Ammon's horn (tissue), 1 donor: ENCODE measurements at regions not wholly inside any gene's neighbourhood (a gene's known extent, or its start where the extent isn't known, plus 50 kb on each side); places are given as distances from the start of the nearest gene placed in this dataset.
"Not testable (repeated sequence)": the region's sequence is repeated elsewhere in the genome, so short reads cannot be mapped to it uniquely, and the experiment has no call there.

Experiments
- DNase-seq: peaks from one replicate; pipeline ENCODE4 v3.0.0-alpha.2; 2016; ENCODE audit warnings: low spot score

DNA sequence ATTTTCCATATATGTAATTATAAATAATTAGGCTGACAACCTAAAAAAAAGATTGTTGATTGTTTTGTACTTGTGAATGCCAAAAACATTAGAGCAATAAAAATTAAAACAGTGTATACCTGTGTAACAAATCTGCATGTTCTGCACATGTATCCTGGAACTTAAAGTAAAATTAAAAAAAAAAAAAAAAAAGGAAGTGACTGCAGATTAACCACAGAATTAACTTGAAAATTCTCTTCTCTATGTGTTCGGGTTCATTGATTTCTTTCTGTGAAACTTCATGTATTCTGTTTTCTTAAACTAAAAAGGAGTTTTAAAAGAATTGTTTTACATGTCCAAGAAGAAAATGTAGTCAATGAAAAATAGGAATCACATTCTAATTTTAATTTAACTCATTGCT is 95.7 kb downstream of the FASLG start:
- DNase-seq = no peak

DNA sequence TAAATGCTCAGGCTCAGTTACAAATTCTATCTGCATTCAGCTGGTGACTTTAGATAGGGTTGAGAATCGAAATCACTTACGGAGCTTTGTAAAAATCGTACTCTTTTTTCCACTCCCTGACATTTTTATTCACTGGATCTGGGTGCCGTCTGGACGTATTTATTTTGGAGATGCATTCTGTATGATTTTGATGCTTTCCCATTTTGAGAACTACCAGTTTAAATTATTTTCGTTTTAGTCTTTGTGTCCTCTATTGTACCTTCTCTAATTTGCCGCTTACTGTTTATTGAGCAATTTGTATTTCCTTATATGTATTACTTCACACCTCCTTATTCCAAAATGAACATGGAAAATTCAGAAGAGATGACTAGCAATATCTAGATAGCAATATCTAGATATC is 96.2 kb downstream of the FASLG start:
- DNase-seq = no peak

DNA sequence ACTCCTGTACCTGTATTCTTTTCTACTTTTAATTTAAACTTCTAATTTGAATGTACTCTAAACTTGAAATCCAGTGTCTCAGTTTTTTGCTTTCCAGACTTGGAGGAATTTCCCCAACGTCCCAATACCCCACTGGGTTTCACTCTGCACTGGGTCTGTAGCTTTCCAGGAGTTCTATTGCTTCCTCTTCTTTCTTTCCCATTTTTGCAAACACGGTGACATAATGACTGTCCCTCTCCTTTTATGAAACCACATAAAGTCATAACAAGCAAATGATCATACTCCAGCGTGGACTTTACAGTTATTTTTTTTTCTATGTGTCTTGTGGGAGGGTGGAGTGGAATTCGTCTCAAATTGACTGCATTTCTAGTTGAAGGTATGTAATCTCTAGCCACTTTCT is 97.1 kb downstream of the FASLG start:
- no peak for DNase-seq

DNA sequence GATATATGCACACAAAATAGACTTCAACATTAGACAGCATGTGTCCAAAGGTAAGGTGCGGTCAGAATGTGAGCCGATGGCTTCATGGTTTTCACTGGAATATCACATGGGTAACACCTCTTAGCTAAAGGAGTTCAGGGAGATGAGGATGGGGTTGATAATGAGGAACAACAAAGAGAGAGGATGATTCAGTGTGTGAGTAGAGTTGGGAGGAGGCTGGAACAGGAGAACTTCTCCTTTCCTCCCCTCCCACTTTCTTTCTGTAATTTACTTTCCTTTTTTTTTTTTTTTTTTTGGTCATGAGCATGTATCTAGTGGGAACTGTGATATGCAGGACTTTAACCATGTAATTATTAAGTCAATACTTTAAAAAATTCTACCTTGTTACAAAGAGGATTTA is 99.4 kb downstream of the FASLG start:
- no peak for DNase-seq

DNA sequence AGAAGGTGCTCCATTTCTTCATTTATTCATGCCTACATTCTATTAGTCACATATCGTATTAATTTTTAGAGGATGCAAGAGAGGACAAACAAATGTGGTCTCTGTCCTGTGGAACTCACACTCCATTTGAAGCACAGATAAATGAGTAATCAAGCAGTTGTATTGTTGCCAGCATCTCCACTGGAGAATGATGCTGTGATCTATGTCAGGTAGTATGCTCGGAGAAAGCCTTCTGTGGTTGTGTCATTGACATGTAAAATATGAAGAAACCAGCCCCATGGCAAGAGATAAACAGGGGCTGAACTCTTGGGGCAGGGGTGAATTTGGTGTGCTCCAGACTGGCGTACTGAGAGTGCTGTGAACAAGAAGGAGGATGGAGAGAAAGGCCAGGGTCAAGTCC is 101.2 kb downstream of the FASLG start:
- no peak for DNase-seq

DNA sequence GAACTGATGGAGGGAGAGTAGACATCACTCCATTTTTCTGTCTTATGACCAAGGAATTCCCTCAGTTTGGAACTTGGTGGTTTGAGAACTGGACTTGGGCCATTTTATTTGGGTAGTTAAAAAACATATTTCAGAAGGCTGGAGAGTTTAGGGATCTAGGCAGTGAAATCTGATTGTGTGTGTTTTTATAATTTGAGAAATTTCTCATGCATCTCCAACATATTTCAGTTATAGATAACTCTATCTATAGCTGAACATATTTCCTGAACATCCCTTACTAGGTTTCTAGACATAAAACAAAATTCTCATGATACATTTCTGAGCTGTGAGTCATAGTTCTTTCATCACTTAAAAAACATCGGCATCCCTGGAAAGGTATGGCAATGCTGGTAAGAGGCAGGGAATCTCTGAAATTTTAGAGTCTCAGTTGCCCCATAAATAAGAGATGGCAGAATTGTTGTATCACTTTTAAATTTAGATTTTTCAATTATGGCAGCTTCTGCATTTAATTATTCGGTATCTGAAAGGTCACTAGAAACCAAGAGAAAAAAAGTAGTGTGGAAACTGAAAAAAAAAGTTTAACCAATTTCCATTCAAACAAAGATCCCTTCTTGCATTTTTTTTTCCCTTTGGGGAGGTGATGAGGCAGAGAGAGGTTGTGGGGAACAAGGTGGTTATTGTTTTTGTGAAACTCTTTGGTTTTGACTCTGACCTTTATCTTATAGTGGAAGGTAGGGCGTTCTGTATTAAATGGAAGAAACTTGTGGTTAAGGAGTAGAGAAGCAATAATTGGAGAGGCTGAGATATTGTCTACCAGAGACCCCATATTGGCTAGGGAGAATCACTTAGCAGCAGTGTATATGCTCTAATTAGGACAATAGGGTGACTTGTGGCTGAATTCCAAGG is 102.9 kb downstream of the FASLG start:
- DNase-seq = no peak

DNA sequence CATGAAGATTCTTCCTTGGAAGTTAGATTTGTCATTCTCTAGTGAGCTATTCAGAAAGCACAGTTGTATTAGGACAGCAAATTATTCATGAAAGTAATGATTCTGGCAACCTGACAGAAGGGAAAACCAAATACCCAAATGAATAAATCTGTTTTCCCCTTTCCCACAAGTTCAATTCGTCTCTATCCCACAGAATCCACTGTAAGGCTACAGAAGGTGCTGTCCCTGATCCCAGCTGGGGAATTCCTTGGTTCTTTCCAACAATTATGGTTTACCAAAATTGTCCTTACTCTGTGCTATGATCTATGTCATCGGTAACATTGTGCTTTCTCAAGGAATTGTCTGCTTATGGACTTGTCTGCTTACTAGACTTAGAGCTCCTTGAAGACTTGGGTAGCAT is 104.2 kb downstream of the FASLG start:
- DNase-seq = no peak

DNA sequence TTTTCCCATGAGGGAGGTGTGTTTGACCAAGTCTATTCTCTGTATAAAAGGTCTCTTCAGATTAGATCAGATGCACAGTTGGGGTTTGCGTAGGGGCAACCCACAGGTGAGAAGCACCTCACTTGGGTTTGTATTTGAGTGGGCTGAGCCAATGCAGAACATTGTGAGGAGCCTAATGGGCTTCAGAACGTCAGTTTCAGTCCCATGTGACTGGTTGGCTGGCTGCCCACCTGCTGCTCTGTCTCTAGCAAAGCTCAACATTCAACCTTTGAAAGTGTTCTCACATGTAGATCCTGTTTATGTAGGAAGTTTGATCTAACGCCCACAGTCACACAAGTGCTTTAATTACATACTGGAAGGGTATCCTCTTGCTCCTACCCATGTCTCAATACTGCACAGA is 105.5 kb downstream of the FASLG start:
- no peak for DNase-seq

DNA sequence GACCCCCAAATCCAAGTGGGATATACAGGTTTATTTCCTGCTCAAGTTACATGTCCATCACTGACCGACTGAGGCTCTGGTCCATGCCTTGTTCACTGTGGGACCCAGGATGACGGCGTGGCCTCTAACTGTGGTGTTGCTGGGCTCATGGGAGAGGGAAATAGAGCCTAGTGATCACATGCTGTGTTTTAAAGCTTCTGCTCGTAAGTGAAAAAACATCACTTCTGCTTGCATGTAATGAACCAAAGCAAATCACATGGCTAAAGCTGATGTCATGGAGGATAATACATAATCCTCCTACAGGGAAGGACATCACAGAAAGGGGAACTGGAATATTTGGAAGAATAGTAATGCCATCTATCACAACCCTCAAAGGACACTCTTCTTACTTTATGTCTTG is 107.6 kb downstream of the FASLG start:
- DNase-seq = peak; percentile 9

DNA sequence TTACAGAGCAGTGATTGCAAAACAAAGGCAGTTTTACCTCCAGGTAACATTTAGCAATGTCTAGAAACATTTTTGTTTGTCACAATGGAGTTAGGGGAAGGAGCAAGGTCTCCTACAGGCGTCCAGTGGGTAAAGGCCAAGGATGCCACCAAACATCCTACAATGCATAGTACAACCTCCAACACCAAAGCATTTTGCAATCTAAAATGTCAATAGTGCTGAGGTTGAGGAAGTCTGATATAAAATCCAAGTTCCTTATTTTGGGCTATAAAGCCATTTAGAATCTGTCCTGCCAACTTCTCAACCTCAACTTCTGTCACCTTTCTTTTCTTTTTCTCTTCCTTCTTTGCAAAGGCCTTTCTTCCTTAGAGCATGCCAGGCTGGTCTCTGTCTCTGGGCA is 111.2 kb downstream of the FASLG start:
- DNase-seq = no peak

DNA sequence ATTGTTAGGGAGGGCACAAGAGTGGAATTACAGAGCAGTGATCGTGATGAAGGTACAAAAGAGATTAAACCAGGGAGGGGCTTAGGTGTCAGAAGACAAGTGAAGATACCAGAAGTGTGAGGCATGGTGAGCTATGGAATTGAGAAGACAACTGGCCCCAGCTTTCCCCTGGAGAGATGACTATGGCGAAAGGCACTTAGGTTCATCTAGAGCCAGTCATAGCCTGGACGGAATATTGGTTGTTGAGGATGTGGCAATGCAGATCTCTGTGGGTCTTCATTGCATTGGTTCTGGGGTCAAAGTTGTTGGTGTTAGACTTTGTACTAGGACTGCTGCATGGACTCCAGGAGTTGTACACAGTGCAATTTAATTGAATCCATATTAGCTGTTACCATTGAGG is 115.7 kb downstream of the FASLG start:
- no peak for DNase-seq

DNA sequence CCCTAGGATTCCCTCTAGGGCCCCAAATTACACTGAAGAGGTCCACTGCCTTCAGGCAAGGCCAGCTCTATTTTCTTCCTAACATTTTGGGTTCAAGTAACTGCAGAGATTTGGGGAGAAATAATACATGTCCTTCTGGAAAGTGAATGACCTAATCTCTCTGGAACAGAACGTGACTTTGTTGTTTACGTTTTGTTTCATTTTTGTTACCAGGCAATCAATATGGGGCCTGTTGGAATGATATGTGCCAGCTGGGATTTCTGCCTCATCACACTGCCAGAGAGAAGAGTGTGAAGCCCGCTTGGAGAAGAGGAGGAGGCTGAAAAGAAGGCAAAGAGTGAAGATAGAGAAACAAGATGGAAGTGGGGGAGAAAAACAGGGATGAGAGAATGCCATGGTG is 116.7 kb downstream of the FASLG start:
- no peak for DNase-seq

DNA sequence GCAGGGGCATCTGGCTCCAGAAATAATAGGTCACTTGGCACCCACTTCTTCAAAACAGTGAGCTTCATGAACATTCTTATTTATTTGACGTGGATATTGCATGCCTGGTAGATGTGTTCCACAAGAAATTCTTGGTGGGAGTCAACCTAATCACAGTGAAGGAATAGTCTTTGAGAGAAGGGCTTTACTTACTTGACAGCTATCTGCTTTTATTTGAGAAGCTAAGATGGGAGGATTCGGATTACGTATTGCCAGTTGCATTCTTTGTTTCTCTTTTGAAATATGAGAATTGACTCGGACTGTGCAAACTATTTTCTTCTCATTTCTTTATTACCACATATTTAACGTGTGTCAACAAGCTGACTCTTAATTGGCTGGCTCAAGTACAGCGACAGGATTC is 117.2 kb downstream of the FASLG start:
- DNase-seq = no peak

DNA sequence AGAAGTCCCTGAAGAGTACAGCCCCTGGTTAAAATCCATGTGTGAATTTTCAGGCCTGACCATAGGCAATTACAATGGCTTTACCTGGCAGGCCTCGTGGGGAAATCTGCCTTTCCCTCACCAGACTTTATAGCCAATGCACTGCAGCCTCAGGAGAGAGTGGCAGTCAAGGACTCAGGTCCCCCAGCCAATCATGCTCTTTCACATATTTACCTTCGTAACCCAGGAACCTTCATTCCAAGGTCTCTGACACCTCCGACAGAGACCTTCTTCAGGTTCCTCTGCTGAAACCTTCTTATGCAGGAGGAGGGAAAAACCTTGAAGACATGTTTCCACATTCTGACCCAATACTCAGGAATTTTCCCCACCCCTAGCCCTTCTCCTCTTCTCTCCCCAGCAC is 118.9 kb downstream of the FASLG start:
- DNase-seq = no peak

DNA sequence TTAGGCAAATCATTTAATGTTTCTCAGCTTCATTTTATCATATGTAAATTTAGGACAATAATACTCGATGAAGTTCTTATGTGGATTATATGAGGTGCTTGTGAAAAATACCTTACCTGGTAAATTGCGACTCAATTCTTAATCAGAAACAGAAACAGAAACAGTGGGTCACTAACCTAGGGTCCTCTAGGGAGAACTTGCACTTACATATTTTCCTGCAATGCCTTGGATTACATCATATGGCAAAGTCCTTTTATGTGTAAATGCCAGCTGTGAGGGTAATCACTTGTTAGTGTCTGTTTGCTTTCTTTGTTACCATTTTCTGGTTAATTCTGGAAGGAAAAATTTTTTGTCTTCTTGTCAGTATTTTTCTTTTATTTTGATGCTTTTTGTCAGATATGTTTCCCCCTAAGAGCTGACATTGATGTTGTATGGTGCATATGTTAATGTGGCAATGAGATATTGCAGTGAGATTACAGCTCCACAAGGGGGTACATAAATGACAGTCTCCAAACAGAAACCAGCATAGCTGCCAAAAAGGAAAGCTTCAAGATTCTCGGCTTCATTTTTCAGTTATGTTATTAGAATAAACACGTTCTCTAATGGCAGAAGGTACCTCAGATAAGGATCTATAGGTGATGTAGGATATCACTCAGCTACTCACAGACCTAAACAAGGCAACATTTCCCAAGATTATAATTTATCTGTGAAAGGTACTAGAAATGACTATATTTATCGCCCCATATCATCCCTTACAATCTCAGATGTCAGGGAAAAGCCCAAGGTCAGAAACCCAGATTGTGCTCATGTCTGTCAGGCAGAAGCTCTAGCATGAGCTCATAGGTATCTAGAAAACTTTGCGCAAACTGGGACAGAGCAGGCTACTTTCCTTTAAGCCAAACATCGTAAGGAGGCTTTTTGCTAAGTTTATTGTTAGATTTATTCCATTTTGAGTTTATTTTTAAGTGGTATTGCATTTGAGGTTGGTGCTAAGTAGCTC is 119.9 kb downstream of the FASLG start:
- DNase-seq = no peak

DNA sequence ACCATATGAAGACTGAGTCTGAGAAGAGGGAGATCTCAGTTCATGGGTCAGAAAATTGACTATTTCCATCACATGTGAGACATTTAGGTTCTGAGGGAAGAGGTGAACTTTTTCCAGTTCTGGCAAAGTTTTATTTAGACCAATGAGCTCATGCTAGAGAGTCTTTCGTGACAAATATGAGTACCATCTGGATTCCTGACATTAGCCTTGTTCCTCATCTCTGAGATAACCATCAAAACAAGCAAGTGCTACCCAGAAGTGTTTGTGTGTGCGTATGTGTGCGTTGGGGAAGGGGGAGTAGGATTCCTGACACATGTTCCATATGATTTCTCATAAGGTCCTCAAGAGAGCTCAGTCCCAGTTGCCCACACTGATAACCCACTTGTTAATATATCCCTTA is 120.6 kb downstream of the FASLG start:
- DNase-seq = no peak

DNA sequence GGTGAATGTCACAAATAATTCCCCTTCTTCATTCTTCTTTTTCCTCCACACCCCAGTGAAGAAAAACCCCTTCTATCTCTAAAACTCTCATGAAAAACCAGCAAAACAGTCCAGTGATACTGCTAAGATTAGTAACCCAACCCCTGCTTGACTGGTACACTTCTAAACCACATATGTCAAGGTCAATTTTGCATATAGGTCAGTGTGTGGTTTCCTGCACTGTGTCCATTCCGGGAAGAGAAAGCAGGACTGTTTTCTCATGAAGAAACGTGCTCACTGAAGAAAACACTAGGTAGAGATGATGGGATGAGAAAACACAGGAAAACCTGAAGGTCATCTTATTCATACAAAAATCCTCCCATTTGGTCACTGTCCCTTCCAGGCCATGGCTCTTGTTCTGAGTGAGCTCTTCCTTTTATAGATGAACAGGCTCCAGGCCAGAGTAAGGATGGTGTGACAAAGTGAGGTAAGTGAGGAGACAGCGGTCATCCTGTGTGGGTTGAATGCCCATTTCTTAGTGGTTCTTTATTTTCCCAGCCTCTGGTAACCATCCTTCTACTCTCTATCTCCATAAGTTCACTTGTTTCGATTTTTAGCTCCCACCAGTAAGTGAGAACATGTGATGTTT is 122.7 kb downstream of the FASLG start:
- DNase-seq = no peak

DNA sequence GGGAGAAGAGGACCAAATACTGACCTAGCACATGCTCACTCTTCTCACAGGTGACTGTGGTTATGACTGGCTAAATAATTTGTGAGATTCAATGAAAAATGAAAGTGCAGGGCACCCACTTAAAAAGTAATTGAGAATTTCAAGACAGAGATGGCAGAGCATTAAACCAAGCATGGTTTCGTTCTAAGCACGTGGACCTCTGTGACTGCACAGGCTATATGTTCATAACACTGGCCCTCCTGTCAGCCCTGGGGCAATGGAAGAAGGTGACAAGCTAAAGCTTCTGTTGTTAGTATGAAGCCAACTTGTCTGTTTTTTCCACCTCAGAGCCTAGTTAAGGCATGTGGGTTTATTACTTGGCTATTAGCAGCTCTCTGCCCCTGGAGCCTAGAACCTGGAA is 130.9 kb downstream of the FASLG start:
- no peak for DNase-seq

DNA sequence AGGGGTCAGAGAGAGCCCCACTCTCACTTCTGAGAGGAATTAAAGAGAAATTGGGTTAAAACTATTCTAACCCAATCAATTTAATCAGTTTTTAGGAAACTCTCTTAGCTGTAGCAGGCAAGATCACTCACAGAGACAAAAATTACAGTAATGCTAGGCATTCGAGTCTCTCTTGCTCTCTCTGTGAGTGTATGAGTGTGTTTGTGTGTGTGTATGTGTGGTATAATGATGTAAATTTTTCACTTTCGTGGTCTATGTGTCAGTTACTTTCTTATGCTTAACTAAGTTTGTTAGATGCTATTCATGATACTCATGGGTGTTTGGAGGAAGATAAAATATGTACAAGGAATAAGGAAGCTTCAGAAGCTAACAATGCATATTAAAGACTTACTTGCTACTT is 131.3 kb downstream of the FASLG start:
- DNase-seq = no peak

DNA sequence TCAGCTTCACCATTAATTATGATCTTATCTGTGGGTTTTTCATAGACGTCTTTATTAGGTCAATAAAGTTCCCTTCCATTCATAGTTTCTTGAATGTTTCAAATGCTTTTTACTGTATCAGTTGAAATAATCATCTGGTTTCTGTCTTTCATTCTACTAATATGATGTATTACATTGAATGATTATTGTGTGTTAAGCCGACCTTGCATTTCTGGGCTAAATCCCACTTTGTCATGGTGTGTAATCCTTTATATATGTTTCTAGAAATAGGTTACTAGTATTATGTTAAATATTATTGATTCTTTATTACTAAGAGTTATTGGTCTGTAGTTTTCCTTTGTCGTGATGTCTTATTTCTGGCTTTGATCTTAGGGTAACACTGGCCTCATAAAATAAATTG is 134.9 kb downstream of the FASLG start:
- DNase-seq = no peak

DNA sequence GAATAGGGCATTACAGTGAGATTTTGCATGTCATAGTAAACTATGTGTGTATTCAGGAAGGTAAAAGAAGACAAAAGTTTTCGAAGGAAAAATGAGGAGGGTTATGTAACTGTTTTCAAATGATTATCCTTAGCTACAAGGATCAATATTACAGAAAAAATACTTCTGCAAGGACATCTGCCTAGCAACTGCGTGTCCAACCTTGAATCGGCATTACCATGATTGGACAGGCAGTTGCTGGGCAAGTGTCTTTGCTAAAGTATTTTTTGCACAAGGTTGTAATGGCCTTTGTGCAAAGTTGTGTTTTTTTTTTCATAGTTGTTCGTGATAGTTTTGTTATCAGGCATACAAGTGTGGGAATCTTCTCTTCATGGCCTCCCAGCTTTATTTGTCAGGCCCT is 136.8 kb downstream of the FASLG start:
- no peak for DNase-seq

DNA sequence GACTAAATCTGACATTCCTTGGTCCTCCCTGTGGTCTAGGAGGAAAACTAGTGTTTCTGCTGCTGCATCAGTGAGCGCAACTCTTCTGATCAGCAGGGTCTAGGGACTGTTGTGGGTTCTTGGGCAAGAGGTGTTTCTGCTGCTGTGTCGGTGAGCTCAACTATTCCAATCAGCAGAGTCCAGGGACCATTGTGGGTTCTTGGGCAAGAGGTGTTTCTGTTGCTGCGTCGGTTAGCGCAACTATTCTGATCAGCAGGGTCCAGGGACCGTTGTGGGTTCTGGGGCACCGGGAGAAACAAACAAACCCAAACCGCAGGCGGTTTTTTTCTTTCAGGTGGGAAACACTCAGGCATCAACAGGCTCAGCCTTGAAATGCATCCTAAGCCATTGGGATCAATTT is 140.9 kb downstream of the FASLG start:
- DNase-seq = not testable (repeated sequence)
